Gastrocnemius medialis (tissue), 4 donors: ENCODE measurements at regions not wholly inside any gene's neighbourhood (a gene's known extent, or its start where the extent isn't known, plus 50 kb on each side); places are given as distances from the start of the nearest gene placed in this dataset.

Experiments used
- POLR2A ChIP-seq, 2 donors: fragments of 450-650 bp; IDR thresholded peaks; one replicate each; pipeline ENCODE4 v1.6.1; 2017; ENCODE audit warnings: antibody characterized with exemption in 2 of 2, mild to moderate bottlenecking in 2 of 2, moderate library complexity in 2 of 2
- TF ChIP-seq, protein P1 (sequence below), 5 experiments: fragments of 450-650 bp in 3 of 5; fragments of 200-600 bp in 2 of 5; sonication (generic) in 2 of 5; IDR thresholded peaks in 4 of 5; conservative IDR thresholded peaks in 1 of 5; 1 replicate in 4 of 5; 2 replicates in 1 of 5; pipeline ENCODE4 v1.5.1; 2016 to 2019; ENCODE audit warnings: antibody characterized with exemption in 5 of 5, mild to moderate bottlenecking in 3 of 5, moderate library complexity in 3 of 5

DNA sequence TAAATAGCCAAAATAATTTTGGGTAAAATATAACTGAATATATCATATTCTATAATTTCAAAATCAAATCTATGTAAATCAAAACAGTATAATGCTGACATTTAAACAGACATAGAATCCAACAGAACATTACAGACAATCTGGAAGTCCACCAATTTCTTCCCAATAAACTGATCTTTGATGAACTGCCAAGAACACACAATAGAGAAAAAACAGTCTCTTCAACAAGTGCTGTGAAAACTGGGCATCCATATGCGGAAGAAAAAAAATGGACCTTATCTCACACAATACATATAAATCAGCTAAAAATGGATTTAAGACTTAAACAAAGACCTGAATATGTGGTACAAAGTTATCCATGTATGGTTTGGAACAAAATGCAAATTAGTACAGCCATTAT is 1022.7 kb downstream of the TMEM121 start:
- TF ChIP-seq, protein P1, sequence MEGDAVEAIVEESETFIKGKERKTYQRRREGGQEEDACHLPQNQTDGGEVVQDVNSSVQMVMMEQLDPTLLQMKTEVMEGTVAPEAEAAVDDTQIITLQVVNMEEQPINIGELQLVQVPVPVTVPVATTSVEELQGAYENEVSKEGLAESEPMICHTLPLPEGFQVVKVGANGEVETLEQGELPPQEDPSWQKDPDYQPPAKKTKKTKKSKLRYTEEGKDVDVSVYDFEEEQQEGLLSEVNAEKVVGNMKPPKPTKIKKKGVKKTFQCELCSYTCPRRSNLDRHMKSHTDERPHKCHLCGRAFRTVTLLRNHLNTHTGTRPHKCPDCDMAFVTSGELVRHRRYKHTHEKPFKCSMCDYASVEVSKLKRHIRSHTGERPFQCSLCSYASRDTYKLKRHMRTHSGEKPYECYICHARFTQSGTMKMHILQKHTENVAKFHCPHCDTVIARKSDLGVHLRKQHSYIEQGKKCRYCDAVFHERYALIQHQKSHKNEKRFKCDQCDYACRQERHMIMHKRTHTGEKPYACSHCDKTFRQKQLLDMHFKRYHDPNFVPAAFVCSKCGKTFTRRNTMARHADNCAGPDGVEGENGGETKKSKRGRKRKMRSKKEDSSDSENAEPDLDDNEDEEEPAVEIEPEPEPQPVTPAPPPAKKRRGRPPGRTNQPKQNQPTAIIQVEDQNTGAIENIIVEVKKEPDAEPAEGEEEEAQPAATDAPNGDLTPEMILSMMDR (IDR thresholded peaks at IDR 0.05 in 4 of 5, conservative IDR thresholded peaks at IDR 0.05 in 1 of 5), result no peak
- TF ChIP-seq POLR2A (IDR thresholded peaks at IDR 0.05), result no peak
